ENCODE measurements at regions not wholly inside any gene's neighbourhood (a gene's known extent, or its start where the extent isn't known, plus 50 kb on each side); places are given as distances from the start of the nearest gene placed in this dataset.

- TF ChIP-seq ISL1 (CRISPR knock-in tag; IDR thresholded peaks at IDR 0.05) (no peak), ESRRG (CRISPR knock-in tag; IDR thresholded peaks at IDR 0.05) (no peak), OSR1 (CRISPR knock-in tag; IDR thresholded peaks at IDR 0.05) (no peak), ZFP30 (CRISPR knock-in tag; IDR thresholded peaks at IDR 0.05) (no peak), ZNF8 (CRISPR knock-in tag; IDR thresholded peaks at IDR 0.05) (no peak), ZNF70 (CRISPR knock-in tag; IDR thresholded peaks at IDR 0.05) (no peak), SNAI2 (CRISPR knock-in tag; IDR thresholded peaks at IDR 0.05) (no peak), BACH2 (CRISPR knock-in tag; IDR thresholded peaks at IDR 0.05; ENCODE audit: borderline replicate concordance) (no peak), PPARA (CRISPR knock-in tag; IDR thresholded peaks at IDR 0.05; ENCODE audit: borderline replicate concordance) (no peak), ARNTL (CRISPR knock-in tag; IDR thresholded peaks at IDR 0.05; ENCODE audit: borderline replicate concordance, low read depth) (no peak), ZFP3 (CRISPR knock-in tag; IDR thresholded peaks at IDR 0.05) (no peak), CSDC2 (CRISPR knock-in tag; IDR thresholded peaks at IDR 0.05) (no peak), TCF4 (CRISPR knock-in tag; IDR thresholded peaks at IDR 0.05; ENCODE audit: borderline replicate concordance) (no peak)
- TF ChIP-seq, protein P1, sequence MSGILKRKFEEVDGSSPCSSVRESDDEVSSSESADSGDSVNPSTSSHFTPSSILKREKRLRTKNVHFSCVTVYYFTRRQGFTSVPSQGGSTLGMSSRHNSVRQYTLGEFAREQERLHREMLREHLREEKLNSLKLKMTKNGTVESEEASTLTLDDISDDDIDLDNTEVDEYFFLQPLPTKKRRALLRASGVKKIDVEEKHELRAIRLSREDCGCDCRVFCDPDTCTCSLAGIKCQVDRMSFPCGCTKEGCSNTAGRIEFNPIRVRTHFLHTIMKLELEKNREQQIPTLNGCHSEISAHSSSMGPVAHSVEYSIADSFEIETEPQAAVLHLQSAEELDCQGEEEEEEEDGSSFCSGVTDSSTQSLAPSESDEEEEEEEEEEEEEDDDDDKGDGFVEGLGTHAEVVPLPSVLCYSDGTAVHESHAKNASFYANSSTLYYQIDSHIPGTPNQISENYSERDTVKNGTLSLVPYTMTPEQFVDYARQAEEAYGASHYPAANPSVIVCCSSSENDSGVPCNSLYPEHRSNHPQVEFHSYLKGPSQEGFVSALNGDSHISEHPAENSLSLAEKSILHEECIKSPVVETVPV (CRISPR knock-in tag; IDR thresholded peaks at IDR 0.05): no peak
- TF ChIP-seq, protein P2, sequence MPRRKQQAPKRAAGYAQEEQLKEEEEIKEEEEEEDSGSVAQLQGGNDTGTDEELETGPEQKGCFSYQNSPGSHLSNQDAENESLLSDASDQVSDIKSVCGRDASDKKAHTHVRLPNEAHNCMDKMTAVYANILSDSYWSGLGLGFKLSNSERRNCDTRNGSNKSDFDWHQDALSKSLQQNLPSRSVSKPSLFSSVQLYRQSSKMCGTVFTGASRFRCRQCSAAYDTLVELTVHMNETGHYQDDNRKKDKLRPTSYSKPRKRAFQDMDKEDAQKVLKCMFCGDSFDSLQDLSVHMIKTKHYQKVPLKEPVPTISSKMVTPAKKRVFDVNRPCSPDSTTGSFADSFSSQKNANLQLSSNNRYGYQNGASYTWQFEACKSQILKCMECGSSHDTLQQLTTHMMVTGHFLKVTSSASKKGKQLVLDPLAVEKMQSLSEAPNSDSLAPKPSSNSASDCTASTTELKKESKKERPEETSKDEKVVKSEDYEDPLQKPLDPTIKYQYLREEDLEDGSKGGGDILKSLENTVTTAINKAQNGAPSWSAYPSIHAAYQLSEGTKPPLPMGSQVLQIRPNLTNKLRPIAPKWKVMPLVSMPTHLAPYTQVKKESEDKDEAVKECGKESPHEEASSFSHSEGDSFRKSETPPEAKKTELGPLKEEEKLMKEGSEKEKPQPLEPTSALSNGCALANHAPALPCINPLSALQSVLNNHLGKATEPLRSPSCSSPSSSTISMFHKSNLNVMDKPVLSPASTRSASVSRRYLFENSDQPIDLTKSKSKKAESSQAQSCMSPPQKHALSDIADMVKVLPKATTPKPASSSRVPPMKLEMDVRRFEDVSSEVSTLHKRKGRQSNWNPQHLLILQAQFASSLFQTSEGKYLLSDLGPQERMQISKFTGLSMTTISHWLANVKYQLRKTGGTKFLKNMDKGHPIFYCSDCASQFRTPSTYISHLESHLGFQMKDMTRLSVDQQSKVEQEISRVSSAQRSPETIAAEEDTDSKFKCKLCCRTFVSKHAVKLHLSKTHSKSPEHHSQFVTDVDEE (CRISPR knock-in tag; IDR thresholded peaks at IDR 0.05): no peak
- TF ChIP-seq, protein P3, sequence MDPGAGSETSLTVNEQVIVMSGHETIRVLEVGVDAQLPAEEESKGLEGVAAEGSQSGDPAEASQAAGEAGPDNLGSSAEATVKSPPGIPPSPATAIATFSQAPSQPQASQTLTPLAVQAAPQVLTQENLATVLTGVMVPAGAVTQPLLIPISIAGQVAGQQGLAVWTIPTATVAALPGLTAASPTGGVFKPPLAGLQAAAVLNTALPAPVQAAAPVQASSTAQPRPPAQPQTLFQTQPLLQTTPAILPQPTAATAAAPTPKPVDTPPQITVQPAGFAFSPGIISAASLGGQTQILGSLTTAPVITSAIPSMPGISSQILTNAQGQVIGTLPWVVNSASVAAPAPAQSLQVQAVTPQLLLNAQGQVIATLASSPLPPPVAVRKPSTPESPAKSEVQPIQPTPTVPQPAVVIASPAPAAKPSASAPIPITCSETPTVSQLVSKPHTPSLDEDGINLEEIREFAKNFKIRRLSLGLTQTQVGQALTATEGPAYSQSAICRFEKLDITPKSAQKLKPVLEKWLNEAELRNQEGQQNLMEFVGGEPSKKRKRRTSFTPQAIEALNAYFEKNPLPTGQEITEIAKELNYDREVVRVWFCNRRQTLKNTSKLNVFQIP (CRISPR knock-in tag; IDR thresholded peaks at IDR 0.05; ENCODE audit: borderline replicate concordance, low read depth): no peak
- TF ChIP-seq, protein P4, sequence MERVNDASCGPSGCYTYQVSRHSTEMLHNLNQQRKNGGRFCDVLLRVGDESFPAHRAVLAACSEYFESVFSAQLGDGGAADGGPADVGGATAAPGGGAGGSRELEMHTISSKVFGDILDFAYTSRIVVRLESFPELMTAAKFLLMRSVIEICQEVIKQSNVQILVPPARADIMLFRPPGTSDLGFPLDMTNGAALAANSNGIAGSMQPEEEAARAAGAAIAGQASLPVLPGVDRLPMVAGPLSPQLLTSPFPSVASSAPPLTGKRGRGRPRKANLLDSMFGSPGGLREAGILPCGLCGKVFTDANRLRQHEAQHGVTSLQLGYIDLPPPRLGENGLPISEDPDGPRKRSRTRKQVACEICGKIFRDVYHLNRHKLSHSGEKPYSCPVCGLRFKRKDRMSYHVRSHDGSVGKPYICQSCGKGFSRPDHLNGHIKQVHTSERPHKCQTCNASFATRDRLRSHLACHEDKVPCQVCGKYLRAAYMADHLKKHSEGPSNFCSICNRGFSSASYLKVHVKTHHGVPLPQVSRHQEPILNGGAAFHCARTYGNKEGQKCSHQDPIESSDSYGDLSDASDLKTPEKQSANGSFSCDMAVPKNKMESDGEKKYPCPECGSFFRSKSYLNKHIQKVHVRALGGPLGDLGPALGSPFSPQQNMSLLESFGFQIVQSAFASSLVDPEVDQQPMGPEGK (CRISPR knock-in tag; IDR thresholded peaks at IDR 0.05; ENCODE audit: borderline replicate concordance): no peak
- TF ChIP-seq, protein P5, sequence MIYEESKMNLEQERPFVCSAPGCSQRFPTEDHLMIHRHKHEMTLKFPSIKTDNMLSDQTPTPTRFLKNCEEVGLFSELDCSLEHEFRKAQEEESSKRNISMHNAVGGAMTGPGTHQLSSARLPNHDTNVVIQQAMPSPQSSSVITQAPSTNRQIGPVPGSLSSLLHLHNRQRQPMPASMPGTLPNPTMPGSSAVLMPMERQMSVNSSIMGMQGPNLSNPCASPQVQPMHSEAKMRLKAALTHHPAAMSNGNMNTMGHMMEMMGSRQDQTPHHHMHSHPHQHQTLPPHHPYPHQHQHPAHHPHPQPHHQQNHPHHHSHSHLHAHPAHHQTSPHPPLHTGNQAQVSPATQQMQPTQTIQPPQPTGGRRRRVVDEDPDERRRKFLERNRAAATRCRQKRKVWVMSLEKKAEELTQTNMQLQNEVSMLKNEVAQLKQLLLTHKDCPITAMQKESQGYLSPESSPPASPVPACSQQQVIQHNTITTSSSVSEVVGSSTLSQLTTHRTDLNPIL (CRISPR knock-in tag; IDR thresholded peaks at IDR 0.05; ENCODE audit: low read depth): no peak
- no peak for ATAC-seq
These were observed 151.3 kb upstream of the SLITRK3 start for GRCh38 chr3:165347526-165347925.

- ATAC-seq: no peak
- TF ChIP-seq ISL1 (CRISPR knock-in tag; IDR thresholded peaks at IDR 0.05) (no peak), OSR1 (CRISPR knock-in tag; IDR thresholded peaks at IDR 0.05) (no peak), ZFP30 (CRISPR knock-in tag; IDR thresholded peaks at IDR 0.05) (no peak), CSDC2 (CRISPR knock-in tag; IDR thresholded peaks at IDR 0.05) (no peak), BACH2 (CRISPR knock-in tag; IDR thresholded peaks at IDR 0.05; ENCODE audit: borderline replicate concordance) (no peak), ZNF70 (CRISPR knock-in tag; IDR thresholded peaks at IDR 0.05) (no peak), RARB (CRISPR knock-in tag; IDR thresholded peaks at IDR 0.05) (no peak)
- TF ChIP-seq, protein P2 (CRISPR knock-in tag; IDR thresholded peaks at IDR 0.05): no peak
- TF ChIP-seq, protein P1 (CRISPR knock-in tag; IDR thresholded peaks at IDR 0.05): no peak
These were observed 150.3 kb upstream of the SLITRK3 start for GRCh38 chr3:165346503-165346902.
